ENCODE measurements at regions not wholly inside any gene's neighbourhood (a gene's known extent, or its start where the extent isn't known, plus 50 kb on each side); places are given as distances from the start of the nearest gene placed in this dataset.

- TF ChIP-seq BRD4 (CRISPR knock-in tag; IDR thresholded peaks at IDR 0.05), result no peak
- TF ChIP-seq HMGXB4 (CRISPR knock-in tag; IDR thresholded peaks at IDR 0.05; ENCODE audit: borderline replicate concordance in 1 of 2, low read depth in 1 of 2), result no peak
- no peak for TF ChIP-seq CENPX (CRISPR knock-in tag; IDR thresholded peaks at IDR 0.05)
- TF ChIP-seq MXD4 (CRISPR knock-in tag; IDR thresholded peaks at IDR 0.05), result no peak
- no peak for TF ChIP-seq ATF5 (CRISPR knock-in tag; IDR thresholded peaks at IDR 0.05; ENCODE audit: low read depth)
- TF ChIP-seq RBM39 (IDR thresholded peaks at IDR 0.05; ENCODE audit: low read depth, low read length, poor library complexity, severe bottlenecking), result no peak
- no peak for TF ChIP-seq AKAP8 (CRISPR knock-in tag; IDR thresholded peaks at IDR 0.05)
- TF ChIP-seq TCF7 (IDR thresholded peaks at IDR 0.05; ENCODE audit: low read depth), result no peak
- no peak for TF ChIP-seq IRF1 (CRISPR knock-in tag; IDR thresholded peaks at IDR 0.05; ENCODE audit: low read depth)
- no peak for TF ChIP-seq NR2F2 (IDR thresholded peaks at IDR 0.05; ENCODE audit: borderline replicate concordance, low read depth)
These were observed 1279.0 kb upstream of the GOT2 start (continued) for GRCh38 chr16:60013076-60013475.

- H3K4me2 ChIP-seq (ENCODE audit: low read depth, low read length), result no peak overlapping the region
- H3K9ac ChIP-seq (ENCODE audit: insufficient read depth, low read depth, low read length), result no peak overlapping the region
- no peaks in the 10 kb centered on the region for H3K4me1 ChIP-seq (ENCODE audit: insufficient read depth, low read length)
- H2AFZ ChIP-seq (ENCODE audit: low read length), result no peak overlapping the region
- ChIA-PET CTCF (ENCODE audit: low intra/inter-chr PET ratio, low total read pairs) (no interaction called here), POLR2A (no interaction called here)
- H3K27me3 ChIP-seq (ENCODE audit: control insufficient read depth in 1 of 2, insufficient read depth in 2 of 2, low read length in 2 of 2), result no peaks in the 10 kb centered on the region
- no TSS peak for BruUV-seq (replicated peaks)
- intact Hi-C loops (cut with micrococcal nuclease; ENCODE audit: unreplicated experiment) (no loop called here), in situ Hi-C loops (cut with HindIII; ENCODE audit: extremely low pct_ligation_motif_present, low pct_unique_long_range_greater_than_20kb) (no loop called here)
- no peaks in the 10 kb centered on the region for H4K20me1 ChIP-seq (ENCODE audit: insufficient read depth, low read length)
- DNase-seq (ENCODE audit: low spot score) (no peak), FAIRE-seq (no peak), ATAC-seq (no peak)
- no peaks in the 10 kb centered on the region for H3K79me2 ChIP-seq (ENCODE audit: insufficient read depth, low read length)
- no peaks in the 10 kb centered on the region for H3K36me3 ChIP-seq (replicated peaks in 1 of 2; ENCODE audit: control insufficient read depth in 1 of 2, insufficient read depth in 2 of 2, low read length in 2 of 2)
- 3% methylated on average over 3 of the region's 3 CpGs for WGBS (ENCODE audit: low lambda C conversion rate)
- TF ChIP-seq ZNF563 (CRISPR knock-in tag; IDR thresholded peaks at IDR 0.05), result no peak
- TF ChIP-seq TRIM22 (IDR thresholded peaks at IDR 0.05), result no peak
- TF ChIP-seq ZNF224 (CRISPR knock-in tag; IDR thresholded peaks at IDR 0.05), result no peak
- TF ChIP-seq ZNF572 (CRISPR knock-in tag; IDR thresholded peaks at IDR 0.05), result no peak
- TF ChIP-seq MAF1 (CRISPR knock-in tag; IDR thresholded peaks at IDR 0.05; ENCODE audit: borderline replicate concordance), result no peak
- peaks cover 79% of the 10 kb centered on the region for H3K9me3 ChIP-seq (ENCODE audit: low read length)
- no peak overlapping the region for H3K27ac ChIP-seq (ENCODE audit: extremely low read length, insufficient read depth, low read length)
- no peak overlapping the region for H3K4me3 ChIP-seq (replicated peaks in 1 of 3; ENCODE audit: insufficient read depth in 1 of 3, low read depth in 2 of 3, low read length in 3 of 3)
These were observed 1267.4 kb upstream of the GOT2 start for GRCh38 chr16:60001523-60001922.

All from HepG2 (cell line).